ENCODE measurements at regions not wholly inside any gene's neighbourhood (a gene's known extent, or its start where the extent isn't known, plus 50 kb on each side); places are given as distances from the start of the nearest gene placed in this dataset.

- TF ChIP-seq CTCF (conservative IDR thresholded peaks at IDR 0.05; ENCODE audit: low read depth, low read length) (no peak), EZH2 (IDR thresholded peaks at IDR 0.05; ENCODE audit: borderline replicate concordance, low read depth, low read length, poor library complexity, severe bottlenecking) (no peak)
Observed at GRCh38 chr9:129358621-129359154, 180.6 kb upstream of the IER5L start.
